8988T (cell line): ENCODE measurements at regions not wholly inside any gene's neighbourhood (a gene's known extent, or its start where the extent isn't known, plus 50 kb on each side); places are given as distances from the start of the nearest gene placed in this dataset.
"Not testable (repeated sequence)": the region's sequence is repeated elsewhere in the genome, so short reads cannot be mapped to it uniquely, and the experiment has no call there.

Experiments used
- DNase-seq: peaks from one replicate; pipeline ENCODE4 v3.0.0; 2011

- DNase-seq: no peak
Observed at GRCh38 chr1:172717722-172718465, 59.0 kb downstream of the FASLG start.

- DNase-seq: no peak
Observed at GRCh38 chr1:172719066-172719627, 60.2 kb downstream of the FASLG start.

- DNase-seq: no peak
Observed at GRCh38 chr1:172719694-172720138, 60.8 kb downstream of the FASLG start.

- DNase-seq: no peak
Observed at GRCh38 chr1:172720339-172720738, 61.4 kb downstream of the FASLG start.

GRCh38 chr1:172723251-172723650 is 64.3 kb downstream of the FASLG start:
- no peak for DNase-seq

DNA sequence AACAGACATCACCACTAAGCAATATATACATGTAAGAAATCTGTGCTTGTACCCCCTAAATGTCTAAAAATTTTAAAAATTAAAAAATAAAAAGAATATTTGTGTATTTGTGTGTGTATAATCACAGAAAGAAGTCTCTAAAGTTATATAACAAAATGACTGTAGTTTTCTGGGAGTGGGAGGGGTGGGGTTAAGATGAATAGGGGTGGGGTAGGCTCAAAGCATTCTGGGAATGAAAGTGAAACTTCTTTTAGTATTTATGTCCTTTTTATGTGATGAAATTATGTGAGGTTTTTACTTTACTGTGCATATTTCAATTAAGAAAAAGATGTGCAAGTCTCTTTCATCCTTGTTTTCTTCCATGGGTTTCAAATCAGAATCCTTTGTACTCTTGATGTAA is 65.3 kb downstream of the FASLG start:
- DNase-seq: no peak

GRCh38 chr1:172724765-172725613 is 66.1 kb downstream of the FASLG start:
- no peak for DNase-seq

DNA sequence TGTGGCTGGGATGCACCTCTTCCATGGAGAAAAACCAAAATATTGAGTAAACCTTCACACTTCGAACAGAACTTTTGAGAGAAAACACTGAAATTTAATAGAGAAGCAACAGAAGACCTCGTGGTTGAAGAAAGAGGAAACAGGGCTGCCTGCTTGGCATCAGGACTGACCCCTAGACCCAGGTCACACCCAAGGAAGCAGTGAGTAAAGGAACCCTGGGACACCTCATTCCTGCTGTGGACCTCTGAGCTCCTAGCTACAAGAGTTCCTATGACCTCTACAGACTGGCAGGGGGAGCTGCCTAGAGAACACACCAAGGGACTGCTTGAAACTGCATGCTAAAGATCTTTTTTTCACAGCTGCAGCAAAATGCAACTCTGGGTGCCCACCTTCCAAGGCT is 67.8 kb downstream of the FASLG start:
- no peak for DNase-seq

DNA sequence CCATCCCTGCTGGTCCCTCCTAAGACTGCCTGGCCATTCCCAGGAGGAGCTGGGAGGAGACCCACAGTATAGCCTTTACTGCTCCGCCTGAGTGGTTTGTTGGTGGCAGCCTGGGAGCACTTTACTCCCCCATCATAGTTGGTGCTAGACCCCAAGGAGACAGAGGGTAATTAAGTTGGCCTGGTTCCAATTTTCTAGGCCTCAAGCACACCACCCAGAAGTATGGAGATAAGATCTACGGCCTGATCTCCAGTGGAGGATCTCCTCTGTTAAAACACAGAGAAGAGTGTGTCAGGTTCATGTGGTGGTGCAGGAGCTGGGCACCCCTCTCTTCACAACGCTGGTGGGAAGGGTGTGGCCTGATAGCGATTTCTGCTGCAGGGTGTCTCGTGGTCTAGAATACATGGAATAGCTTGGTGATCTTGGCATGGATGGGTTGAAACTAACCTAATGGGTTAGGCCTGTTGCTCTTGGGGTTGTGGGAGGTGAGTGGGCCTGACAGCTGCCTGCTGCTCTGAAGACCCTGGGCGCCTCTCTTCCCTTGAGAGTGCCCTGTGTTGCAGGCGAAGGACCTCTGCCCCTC is 68.5 kb downstream of the FASLG start:
- DNase-seq: no peak

DNA sequence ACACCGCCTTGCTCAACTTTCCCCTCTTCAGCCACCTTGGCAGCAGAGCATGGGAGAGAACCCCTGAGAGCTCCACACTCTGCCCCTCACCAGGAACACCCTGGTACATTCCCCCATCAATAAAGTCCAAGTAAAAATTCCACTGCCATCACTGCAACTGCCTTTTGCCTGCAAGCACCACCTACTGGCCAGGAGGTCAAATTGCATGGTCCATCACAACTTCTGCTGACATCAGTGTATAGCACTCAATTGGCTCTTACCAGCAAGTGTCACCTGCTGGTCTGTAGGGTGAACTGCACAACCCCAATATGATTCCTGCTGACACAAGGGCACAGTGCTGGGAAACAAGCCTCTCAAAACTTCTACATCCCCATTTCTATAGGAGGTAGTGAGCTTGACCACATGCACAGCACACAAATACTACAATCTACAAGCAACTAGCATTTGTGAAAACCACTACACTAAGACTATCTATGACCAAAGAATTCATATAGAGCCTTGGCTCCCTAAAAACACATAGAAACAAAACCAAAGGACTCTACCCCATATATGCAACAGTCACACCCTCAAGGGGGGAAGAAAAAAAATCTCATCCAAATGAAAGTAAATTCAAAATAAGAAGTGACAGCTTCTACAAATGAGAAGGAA is 69.2 kb downstream of the FASLG start:
- DNase-seq: no peak

DNA sequence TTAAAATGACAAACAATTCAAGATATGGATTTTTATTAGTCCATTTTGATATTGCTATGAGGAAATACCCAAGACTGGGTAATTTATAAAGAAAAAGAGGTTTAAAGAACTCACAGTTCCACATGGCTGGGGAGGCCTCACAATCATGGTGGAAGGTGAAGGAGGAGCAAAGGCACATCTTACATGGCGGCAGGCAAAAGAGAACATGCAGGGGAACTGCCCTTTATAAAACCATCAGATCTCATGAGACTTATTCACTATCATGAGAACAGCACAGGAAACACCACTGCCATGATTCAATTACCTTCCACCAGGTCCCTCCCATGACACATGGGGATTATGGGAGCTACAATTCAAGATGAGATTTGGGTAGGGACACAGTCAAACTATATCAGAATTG is 69.8 kb downstream of the FASLG start:
- not testable (repeated sequence) for DNase-seq

- no peak for DNase-seq
Observed at GRCh38 chr1:172732427-172732826, 73.5 kb downstream of the FASLG start.

- no peak for DNase-seq
Observed at GRCh38 chr1:172733815-172734214, 74.9 kb downstream of the FASLG start.

GRCh38 chr1:172738389-172738788 is 79.5 kb downstream of the FASLG start:
- DNase-seq: no peak

- no peak for DNase-seq
Observed at GRCh38 chr1:172742599-172743500, 83.9 kb downstream of the FASLG start.

DNA sequence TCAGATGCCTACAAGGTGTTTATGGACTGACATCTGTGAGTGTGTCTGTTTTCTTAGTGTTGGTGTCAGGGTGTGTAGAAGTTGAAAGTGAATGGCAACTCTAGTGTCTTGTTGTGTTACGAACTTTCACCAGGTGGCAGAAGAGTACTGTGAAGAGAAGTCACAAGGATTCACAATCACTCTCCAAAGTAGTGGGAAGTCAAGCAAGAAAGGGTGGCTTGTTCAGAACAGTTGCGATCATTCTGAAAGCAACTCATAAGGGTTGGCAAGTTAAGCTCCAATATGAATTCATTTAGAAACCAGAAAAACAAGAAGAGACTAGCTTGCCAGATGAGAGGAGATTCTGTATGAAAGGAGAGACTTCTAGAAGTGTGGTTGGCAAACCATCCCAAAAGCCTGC is 86.1 kb downstream of the FASLG start:
- DNase-seq: no peak

DNA sequence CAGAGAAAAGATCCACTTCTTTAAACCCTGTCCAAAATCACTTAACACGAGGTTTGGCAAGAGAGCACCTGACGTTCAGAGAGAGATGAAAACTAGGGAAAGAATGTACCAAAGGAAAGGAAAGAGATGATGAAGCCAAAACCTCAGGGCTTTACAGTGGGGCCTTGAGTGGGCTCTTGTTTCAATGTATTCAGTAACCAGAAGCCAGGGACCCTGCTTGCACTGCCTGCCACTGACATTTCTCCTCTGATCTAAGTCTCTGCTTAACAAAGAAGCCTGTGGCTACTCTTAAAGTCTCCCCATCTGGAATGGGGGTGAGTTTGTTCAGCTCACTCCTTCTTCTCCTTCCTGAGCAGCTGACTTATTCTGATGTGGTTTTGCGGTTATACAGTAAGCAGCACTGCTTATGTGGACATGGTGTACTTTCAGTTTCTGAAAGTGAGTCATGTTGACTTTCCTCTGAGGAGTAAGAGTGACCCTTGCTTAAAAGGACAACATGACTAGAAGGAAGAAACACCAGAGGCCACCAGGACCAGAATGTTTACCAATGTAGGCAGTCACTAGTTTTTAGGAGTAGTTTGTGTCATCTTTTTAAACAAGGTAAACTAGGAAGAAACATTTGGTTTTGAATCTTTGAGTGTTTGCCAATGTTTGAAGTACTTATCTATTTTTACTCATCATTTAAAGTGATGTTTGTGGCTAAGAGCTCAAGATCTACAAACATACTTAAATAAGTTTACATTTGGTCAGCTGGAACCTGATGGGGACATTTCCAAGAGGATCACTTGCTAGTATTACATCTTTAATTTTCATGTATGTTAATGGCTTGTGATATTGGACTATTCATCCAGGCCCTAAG is 87.4 kb downstream of the FASLG start:
- no peak for DNase-seq

GRCh38 chr1:172748201-172748600 is 89.3 kb downstream of the FASLG start:
- no peak for DNase-seq

DNA sequence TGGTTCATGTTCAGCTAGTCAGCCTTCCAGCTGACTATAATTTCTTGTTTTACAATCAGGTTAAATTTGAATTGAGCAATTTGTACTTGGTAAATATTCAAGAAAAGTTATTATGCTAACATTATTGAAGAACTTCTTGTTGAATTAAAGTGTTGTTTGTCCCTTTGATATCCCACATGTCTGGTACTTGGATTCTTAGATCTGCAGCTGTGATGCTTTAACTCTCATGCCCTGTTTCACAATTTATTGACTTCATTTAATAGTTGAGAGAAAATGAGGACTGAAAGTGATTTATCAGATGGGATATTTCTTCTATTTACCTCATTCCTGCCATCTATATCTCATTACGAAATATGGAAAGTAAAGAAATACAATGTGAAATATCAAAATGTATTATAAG is 92.8 kb downstream of the FASLG start:
- no peak for DNase-seq

DNA sequence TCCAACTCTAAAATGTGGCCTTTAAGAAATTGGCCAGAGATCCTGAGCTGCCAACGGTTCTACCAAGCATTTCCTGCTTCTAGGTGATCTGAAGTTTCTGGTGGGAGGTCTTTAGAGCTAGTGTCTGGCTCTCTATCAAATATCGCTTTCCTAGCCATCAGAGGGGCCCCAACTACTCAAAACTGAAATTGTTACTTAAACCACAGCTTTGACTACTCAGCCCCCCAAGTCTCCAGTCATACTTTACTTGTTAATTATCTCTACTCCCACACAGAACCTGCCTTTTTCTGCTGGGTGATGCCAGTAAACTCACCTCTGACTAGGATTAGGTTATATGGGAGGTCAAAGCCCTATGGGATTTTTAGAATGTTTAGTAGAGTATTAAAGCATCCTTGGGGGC is 95.1 kb downstream of the FASLG start:
- no peak for DNase-seq

DNA sequence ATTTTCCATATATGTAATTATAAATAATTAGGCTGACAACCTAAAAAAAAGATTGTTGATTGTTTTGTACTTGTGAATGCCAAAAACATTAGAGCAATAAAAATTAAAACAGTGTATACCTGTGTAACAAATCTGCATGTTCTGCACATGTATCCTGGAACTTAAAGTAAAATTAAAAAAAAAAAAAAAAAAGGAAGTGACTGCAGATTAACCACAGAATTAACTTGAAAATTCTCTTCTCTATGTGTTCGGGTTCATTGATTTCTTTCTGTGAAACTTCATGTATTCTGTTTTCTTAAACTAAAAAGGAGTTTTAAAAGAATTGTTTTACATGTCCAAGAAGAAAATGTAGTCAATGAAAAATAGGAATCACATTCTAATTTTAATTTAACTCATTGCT is 95.7 kb downstream of the FASLG start:
- no peak for DNase-seq
